Spleen (tissue), 11 donors: ENCODE measurements at regions not wholly inside any gene's neighbourhood (a gene's known extent, or its start where the extent isn't known, plus 50 kb on each side); places are given as distances from the start of the nearest gene placed in this dataset.

Experiments
- DNase-seq: peaks from one replicate; pipeline ENCODE4 v3.0.0-alpha.2; 2020
- H3K27ac ChIP-seq, 8 donors: fragments of 200-600 bp; sonication (generic) in 7 of 8; 1 replicate in 4 of 8; 2 replicates in 4 of 8; pipeline versions ENCODE4 v1.5.0 to v1.8.0; 2016 to 2021; ENCODE audit warnings: inconsistent platforms in 4 of 8, mild to moderate bottlenecking in 4 of 8, moderate library complexity in 1 of 8
- H3K27me3 ChIP-seq, 7 donors: fragments of 200-600 bp; sonication (generic) in 6 of 7; replicated peaks in 1 of 7; 1 replicate in 4 of 7; 2 replicates in 3 of 7; pipeline versions ENCODE4 v1.5.0 to v1.8.0; 2016 to 2021; ENCODE audit warnings: inconsistent platforms in 3 of 7, mild to moderate bottlenecking in 1 of 7
- H3K36me3 ChIP-seq, 6 donors: fragments of 200-600 bp; sonication (generic) in 5 of 6; 1 replicate in 4 of 6; 2 replicates in 2 of 6; pipeline versions ENCODE4 v1.5.0 to v1.8.0; 2016 to 2021; ENCODE audit warnings: inconsistent platforms in 2 of 6
- H3K4me1 ChIP-seq, 6 donors: fragments of 200-600 bp; sonication (generic) in 5 of 6; 1 replicate in 3 of 6; 2 replicates in 3 of 6; pipeline versions ENCODE4 v1.5.0 to v1.8.0; 2016 to 2021; ENCODE audit warnings: inconsistent platforms in 3 of 6
- H3K4me3 ChIP-seq, 8 donors: fragments of 200-600 bp; sonication (generic) in 7 of 8; 1 replicate in 4 of 8; 2 replicates in 4 of 8; pipeline versions ENCODE4 v1.5.0 to v1.8.0; 2016 to 2021; ENCODE audit warnings: inconsistent platforms in 4 of 8, mild to moderate bottlenecking in 4 of 8, moderate library complexity in 2 of 8
- H3K9me3 ChIP-seq, 8 donors: fragments of 200-600 bp; sonication (generic) in 7 of 8; 1 replicate in 4 of 8; 2 replicates in 4 of 8; pipeline versions ENCODE4 v1.5.0 to v1.8.0; 2016 to 2021; ENCODE audit warnings: inconsistent platforms in 4 of 8
- POLR2A ChIP-seq, 3 donors: fragments of 450-650 bp; IDR thresholded peaks; one replicate each; pipeline ENCODE4 v1.5.1; 2017; ENCODE audit warnings: antibody characterized with exemption in 3 of 3, mild to moderate bottlenecking in 1 of 3
- POLR2AphosphoS5 ChIP-seq, 3 donors: sonication (generic); formaldehyde crosslinking; IDR thresholded peaks; one replicate each; pipeline ENCODE4 v1.5.1; 2017; ENCODE audit warnings: antibody characterized with exemption in 3 of 3
- WGBS, 5 donors: extraction: QIAGEN DNeasy Blood & Tissue Kit in 3 of 5; methylation state at CpG; one replicate each; pipeline versions ENCODE4 v1.1.5 to v1.1.7; 2013 to 2018; 5-methylcytosine and 5-hydroxymethylcytosine counted together
- intact Hi-C: fragments of 100-400 bp; cut with DNase I; formaldehyde crosslinking; loops from one replicate; pipeline ENCODE4 v1.15.0; 2023; ENCODE audit warnings: low total_unique reads
- TF ChIP-seq, protein P1 (sequence below), 11 experiments: fragments of 200-600 bp in 7 of 11; fragments of 450-650 bp in 4 of 11; sonication (generic) in 4 of 11; IDR thresholded peaks in 8 of 11; conservative IDR thresholded peaks in 3 of 11; 1 replicate in 7 of 11; 2 replicates in 4 of 11; pipeline versions ENCODE4 v1.4.0 to v1.8.0; 2016 to 2021; ENCODE audit warnings: antibody characterized with exemption in 11 of 11, inconsistent platforms in 4 of 11, mild to moderate bottlenecking in 1 of 11
- donor health status: healthy with polysubstance abuse.
- donor health status: DM: no; HTN: no; CAD: no; lungs with moderate emphysema.
- donor health status: DM: no; HTN: no; CAD: no.
- donor health status: Bipolar disorder and iron deficiency.
- donor health status: healthy.
- donor health status: DM: no; HTN: no; CAD: no.
- donor health status: DM: yes; HTN: yes; CAD: no.

DNA sequence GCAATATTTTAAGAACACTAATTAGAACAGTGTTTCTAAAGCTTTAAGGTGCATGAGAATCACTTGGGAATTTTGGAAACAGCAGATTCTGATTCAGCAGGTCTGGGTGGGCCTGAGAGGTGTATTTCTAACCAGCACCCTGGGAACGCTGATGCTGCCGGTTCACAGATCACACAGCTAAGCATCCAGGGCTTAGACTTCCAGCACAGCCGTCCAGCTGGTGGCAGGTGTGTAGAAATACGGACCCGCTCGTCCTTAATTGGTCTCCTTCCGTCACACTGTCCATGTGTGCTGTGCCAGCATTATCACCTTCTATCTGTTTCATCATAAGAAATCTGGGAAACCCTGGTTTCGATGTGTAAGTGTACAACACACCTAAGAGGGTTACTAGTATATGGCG is 1029.0 kb downstream of the EFNB2 start:
- Histone ChIP-seq H3K4me1 (no peaks in the 10 kb centered on the region), H3K27me3 (no peaks in the 10 kb centered on the region), H3K9me3 (no peaks in the 10 kb centered on the region), H3K4me3 (no peak overlapping the region), H3K36me3 (no peaks in the 10 kb centered on the region), H3K27ac (no peak overlapping the region)
- intact Hi-C loops = no loop called here
- DNase-seq = no peak
- 86 to 98% (median 93%) methylated on average over 9 of the region's 9 CpGs for WGBS, 5 donors
- TF ChIP-seq POLR2A (IDR thresholded peaks at IDR 0.05) (no peak), POLR2AphosphoS5 (IDR thresholded peaks at IDR 0.05) (no peak)
- TF ChIP-seq, protein P1, sequence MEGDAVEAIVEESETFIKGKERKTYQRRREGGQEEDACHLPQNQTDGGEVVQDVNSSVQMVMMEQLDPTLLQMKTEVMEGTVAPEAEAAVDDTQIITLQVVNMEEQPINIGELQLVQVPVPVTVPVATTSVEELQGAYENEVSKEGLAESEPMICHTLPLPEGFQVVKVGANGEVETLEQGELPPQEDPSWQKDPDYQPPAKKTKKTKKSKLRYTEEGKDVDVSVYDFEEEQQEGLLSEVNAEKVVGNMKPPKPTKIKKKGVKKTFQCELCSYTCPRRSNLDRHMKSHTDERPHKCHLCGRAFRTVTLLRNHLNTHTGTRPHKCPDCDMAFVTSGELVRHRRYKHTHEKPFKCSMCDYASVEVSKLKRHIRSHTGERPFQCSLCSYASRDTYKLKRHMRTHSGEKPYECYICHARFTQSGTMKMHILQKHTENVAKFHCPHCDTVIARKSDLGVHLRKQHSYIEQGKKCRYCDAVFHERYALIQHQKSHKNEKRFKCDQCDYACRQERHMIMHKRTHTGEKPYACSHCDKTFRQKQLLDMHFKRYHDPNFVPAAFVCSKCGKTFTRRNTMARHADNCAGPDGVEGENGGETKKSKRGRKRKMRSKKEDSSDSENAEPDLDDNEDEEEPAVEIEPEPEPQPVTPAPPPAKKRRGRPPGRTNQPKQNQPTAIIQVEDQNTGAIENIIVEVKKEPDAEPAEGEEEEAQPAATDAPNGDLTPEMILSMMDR (IDR thresholded peaks at IDR 0.05 in 8 of 11, conservative IDR thresholded peaks at IDR 0.05 in 3 of 11) = no peak

DNA sequence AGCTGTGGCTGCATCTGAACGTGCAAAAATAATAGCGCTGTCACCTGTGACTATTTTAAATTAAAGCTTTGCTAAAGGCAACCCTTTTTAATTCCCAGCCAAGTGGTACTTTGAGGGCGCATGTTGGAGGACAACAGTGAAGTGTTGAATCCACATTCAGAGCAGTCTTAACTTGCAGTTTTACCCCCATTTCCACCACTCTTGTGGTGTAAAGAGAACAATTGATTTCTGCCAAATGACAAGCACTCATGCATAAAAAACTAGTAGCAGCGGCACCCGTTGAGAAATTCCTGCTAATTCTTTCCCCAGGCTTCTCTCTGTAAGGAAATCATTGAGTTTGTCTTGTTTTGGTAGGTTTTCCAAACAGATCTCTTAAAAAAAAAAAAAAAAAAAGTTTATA is 1033.3 kb downstream of the EFNB2 start:
- intact Hi-C loops = no loop called here
- Histone ChIP-seq H3K9me3 (no peaks in the 10 kb centered on the region), H3K4me3 (no peak overlapping the region), H3K4me1 (no peaks in the 10 kb centered on the region), H3K27ac (no peak overlapping the region), H3K36me3 (no peaks in the 10 kb centered on the region), H3K27me3 (no peaks in the 10 kb centered on the region)
- no peak for DNase-seq
- TF ChIP-seq POLR2A (IDR thresholded peaks at IDR 0.05) (no peak), POLR2AphosphoS5 (IDR thresholded peaks at IDR 0.05) (no peak)
- TF ChIP-seq, protein P1 (IDR thresholded peaks at IDR 0.05 in 8 of 11, conservative IDR thresholded peaks at IDR 0.05 in 3 of 11) = no peak
- 57 to 87% (median 61%) methylated on average over 5 of the region's 5 CpGs for WGBS, 5 donors

DNA sequence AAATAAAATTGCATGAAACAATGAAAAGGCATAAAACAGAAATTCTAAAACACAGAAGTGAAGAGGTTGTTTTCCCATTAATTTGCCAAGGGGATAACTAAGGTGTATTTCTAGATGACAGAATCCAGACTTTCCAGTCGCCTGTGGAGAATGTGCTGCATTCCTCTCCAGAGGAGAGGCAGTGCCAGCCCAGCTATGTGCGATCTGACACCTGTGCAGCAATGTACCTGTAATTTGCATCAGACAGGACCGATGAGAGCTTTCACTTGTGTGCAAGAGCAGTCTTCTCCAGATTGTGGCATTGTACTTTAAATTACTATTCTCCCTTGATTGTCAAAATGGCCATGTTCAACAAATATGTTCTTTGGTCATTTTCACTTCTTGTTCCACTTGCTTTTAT is 1037.9 kb downstream of the EFNB2 start:
- WGBS, 5 donors = 76 to 97% (median 85%) methylated on average over 3 of the region's 3 CpGs
- intact Hi-C loops = no loop called here

DNA sequence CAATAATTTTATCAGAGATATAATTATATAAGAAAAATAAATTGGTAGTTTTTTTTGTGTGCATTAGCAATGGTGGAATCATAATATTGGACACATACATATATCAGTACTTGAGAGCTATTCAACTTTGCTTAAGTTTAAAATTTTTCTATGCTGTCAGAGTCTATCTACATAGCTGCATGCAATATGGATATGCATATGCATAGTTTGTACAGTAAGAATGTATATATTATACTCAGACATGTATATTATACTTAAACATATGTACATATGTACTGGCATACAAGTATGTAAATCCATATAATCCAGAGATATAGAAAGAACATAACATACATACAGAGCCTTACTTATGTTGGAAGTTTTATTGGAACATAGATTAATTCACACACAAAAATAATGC is 1043.2 kb downstream of the EFNB2 start:
- H3K4me1 ChIP-seq = no peaks in the 10 kb centered on the region
- no peak for DNase-seq
- H3K27ac ChIP-seq = no peak overlapping the region
- H3K4me3 ChIP-seq = no peak overlapping the region
- no peaks in the 10 kb centered on the region for H3K9me3 ChIP-seq
- no peaks in the 10 kb centered on the region for H3K36me3 ChIP-seq
- H3K27me3 ChIP-seq = no peaks in the 10 kb centered on the region
- intact Hi-C loops = no loop called here
- TF ChIP-seq POLR2AphosphoS5 (IDR thresholded peaks at IDR 0.05) = no peak
- no peak for TF ChIP-seq POLR2A (IDR thresholded peaks at IDR 0.05)
- TF ChIP-seq, protein P1 (IDR thresholded peaks at IDR 0.05 in 8 of 11, conservative IDR thresholded peaks at IDR 0.05 in 3 of 11) = no peak

More for the DNA sequence above, 1037.9 kb downstream of the EFNB2 start:
- DNase-seq = no peak
- H3K9me3 ChIP-seq = no peaks in the 10 kb centered on the region
- no peaks in the 10 kb centered on the region for H3K27me3 ChIP-seq
- no peak overlapping the region for H3K4me3 ChIP-seq
- no peaks in the 10 kb centered on the region for H3K4me1 ChIP-seq
- H3K36me3 ChIP-seq = no peaks in the 10 kb centered on the region
- TF ChIP-seq POLR2AphosphoS5 (IDR thresholded peaks at IDR 0.05) (no peak), POLR2A (IDR thresholded peaks at IDR 0.05) (no peak)
- TF ChIP-seq, protein P1 (IDR thresholded peaks at IDR 0.05 in 8 of 11, conservative IDR thresholded peaks at IDR 0.05 in 3 of 11) = no peak
- H3K27ac ChIP-seq = no peak overlapping the region
